ENCODE measurements at regions not wholly inside any gene's neighbourhood (a gene's known extent, or its start where the extent isn't known, plus 50 kb on each side); places are given as distances from the start of the nearest gene placed in this dataset.
A peak's percentile ranks its signal among the peaks of the same experiment; 100 is the strongest.

GRCh38 chr9:134537951-134538641, 103.5 kb upstream of the COL5A1 start:
- Mint-ChIP-seq H3K9me3 (peaks cover 10% of the 10 kb centered on the region), H3K27me3 (ENCODE audit: low read depth) (no peaks in the 10 kb centered on the region), H3K36me3 (no peaks in the 10 kb centered on the region), H3K4me3 (no peak overlapping the region), H3K4me1 (peaks cover 22% of the 10 kb centered on the region), H3K27ac (peak overlapping the region; percentile 47)
- no peak for DNase-seq (ENCODE audit: low spot score in 2 of 2, unreplicated experiment in 2 of 2)
- no peak for TF ChIP-seq CTCF (IDR thresholded peaks at IDR 0.05; ENCODE audit: unreplicated experiment)

- no peak for DNase-seq (ENCODE audit: low spot score in 2 of 2, unreplicated experiment in 2 of 2)
- no peak overlapping the region for H3K4me3 Mint-ChIP-seq
- H3K4me1 Mint-ChIP-seq, result peaks cover 29% of the 10 kb centered on the region
- peak overlapping the region; percentile 50 for H3K27ac Mint-ChIP-seq
- no peak for TF ChIP-seq CTCF (IDR thresholded peaks at IDR 0.05; ENCODE audit: unreplicated experiment)
- H3K9me3 Mint-ChIP-seq, result peaks cover 10% of the 10 kb centered on the region
- no peaks in the 10 kb centered on the region for H3K36me3 Mint-ChIP-seq
- no peaks in the 10 kb centered on the region for H3K27me3 Mint-ChIP-seq (ENCODE audit: low read depth)
Observed at GRCh38 chr9:134538856-134539566, 102.6 kb upstream of the COL5A1 start.

- H3K27ac Mint-ChIP-seq, result peak overlapping the region; percentile 6
- TF ChIP-seq CTCF (IDR thresholded peaks at IDR 0.05; ENCODE audit: unreplicated experiment), result no peak
Observed at GRCh38 chr9:134539586-134540194, 101.9 kb upstream of the COL5A1 start.

GRCh38 chr9:134540276-134541096, 101.1 kb upstream of the COL5A1 start:
- no peak for DNase-seq (ENCODE audit: low spot score in 2 of 2, unreplicated experiment in 2 of 2)
- Mint-ChIP-seq H3K4me3 (no peak overlapping the region), H3K27me3 (ENCODE audit: low read depth) (no peaks in the 10 kb centered on the region), H3K36me3 (no peaks in the 10 kb centered on the region), H3K27ac (no peak overlapping the region), H3K9me3 (peaks cover 10% of the 10 kb centered on the region), H3K4me1 (peaks cover 44% of the 10 kb centered on the region)
- TF ChIP-seq CTCF (IDR thresholded peaks at IDR 0.05; ENCODE audit: unreplicated experiment), result no peak

More at GRCh38 chr9:134539586-134540194, 101.9 kb upstream of the COL5A1 start:
- no peak for DNase-seq (ENCODE audit: low spot score in 2 of 2, unreplicated experiment in 2 of 2)
- no peaks in the 10 kb centered on the region for H3K27me3 Mint-ChIP-seq (ENCODE audit: low read depth)
- H3K9me3 Mint-ChIP-seq, result peaks cover 10% of the 10 kb centered on the region
- H3K4me3 Mint-ChIP-seq, result no peak overlapping the region
- H3K4me1 Mint-ChIP-seq, result peaks cover 36% of the 10 kb centered on the region
- H3K36me3 Mint-ChIP-seq, result no peaks in the 10 kb centered on the region

GRCh38 chr9:134541097-134541747, 100.4 kb upstream of the COL5A1 start:
- Mint-ChIP-seq H3K4me3 (no peak overlapping the region), H3K4me1 (peaks cover 49% of the 10 kb centered on the region), H3K27ac (no peak overlapping the region), H3K9me3 (peaks cover 10% of the 10 kb centered on the region), H3K36me3 (no peaks in the 10 kb centered on the region), H3K27me3 (ENCODE audit: low read depth) (no peaks in the 10 kb centered on the region)
- TF ChIP-seq CTCF (IDR thresholded peaks at IDR 0.05; ENCODE audit: unreplicated experiment), result no peak
- DNase-seq (ENCODE audit: low spot score in 2 of 2, unreplicated experiment in 2 of 2), result no peak

Data from mesothelial cell of epicardium (in vitro differentiated cells).